GM20000 (cell line): ENCODE measurements at regions not wholly inside any gene's neighbourhood (a gene's known extent, or its start where the extent isn't known, plus 50 kb on each side); places are given as distances from the start of the nearest gene placed in this dataset.

ENCODE experiments used
- DNase-seq: peaks from one replicate; pipeline ENCODE4 v3.0.0; 2012; ENCODE audit warnings: low spot score
- TF ChIP-seq, protein P1 (sequence below): IDR thresholded peaks from 2 replicates; pipeline ENCODE4 v1.5.1; 2012; ENCODE audit warnings: mild to moderate bottlenecking, control low read depth; ENCODE audit errors: extremely low read depth, missing control alignments

GRCh38 chr11:80783561-80783960, 1342.7 kb upstream of the TENM4 start:
- DNase-seq = no peak
- TF ChIP-seq, protein P1, sequence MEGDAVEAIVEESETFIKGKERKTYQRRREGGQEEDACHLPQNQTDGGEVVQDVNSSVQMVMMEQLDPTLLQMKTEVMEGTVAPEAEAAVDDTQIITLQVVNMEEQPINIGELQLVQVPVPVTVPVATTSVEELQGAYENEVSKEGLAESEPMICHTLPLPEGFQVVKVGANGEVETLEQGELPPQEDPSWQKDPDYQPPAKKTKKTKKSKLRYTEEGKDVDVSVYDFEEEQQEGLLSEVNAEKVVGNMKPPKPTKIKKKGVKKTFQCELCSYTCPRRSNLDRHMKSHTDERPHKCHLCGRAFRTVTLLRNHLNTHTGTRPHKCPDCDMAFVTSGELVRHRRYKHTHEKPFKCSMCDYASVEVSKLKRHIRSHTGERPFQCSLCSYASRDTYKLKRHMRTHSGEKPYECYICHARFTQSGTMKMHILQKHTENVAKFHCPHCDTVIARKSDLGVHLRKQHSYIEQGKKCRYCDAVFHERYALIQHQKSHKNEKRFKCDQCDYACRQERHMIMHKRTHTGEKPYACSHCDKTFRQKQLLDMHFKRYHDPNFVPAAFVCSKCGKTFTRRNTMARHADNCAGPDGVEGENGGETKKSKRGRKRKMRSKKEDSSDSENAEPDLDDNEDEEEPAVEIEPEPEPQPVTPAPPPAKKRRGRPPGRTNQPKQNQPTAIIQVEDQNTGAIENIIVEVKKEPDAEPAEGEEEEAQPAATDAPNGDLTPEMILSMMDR = no peak

- DNase-seq = no peak
- TF ChIP-seq, protein P1 = no peak
Measured at GRCh38 chr11:80782135-80782885, 1341.5 kb upstream of the TENM4 start.

DNA sequence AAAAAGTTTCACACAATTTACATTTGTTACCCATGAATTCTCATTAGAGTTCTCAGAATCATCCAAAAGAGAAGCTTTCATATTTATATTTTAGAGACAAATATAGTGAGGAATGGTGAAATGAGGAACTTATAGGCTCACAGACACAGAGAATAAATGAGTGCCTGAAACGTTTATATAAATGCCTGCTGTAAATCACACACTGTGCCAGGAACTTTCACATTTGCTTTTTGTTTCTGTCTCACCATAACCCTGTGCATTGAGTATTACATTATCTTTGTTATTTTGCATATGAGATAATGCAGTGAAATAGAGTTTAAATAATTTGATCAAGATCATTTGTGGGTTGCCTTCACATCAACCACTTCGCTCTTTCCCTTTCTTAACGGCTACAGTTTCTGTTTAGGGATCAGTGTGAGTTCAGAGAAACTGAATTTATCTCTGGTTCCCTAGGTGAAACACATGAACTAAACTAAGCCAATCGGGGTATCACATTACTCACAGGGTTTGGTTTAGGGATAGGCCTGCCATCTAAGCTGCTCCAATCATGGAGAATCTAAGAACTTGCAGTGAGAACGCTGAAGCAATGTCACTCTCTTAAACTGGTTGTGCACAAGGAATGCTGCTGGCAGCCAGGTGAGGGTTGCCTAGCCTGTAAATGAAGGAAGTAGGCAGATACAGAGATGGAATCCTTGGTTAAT, 1339.2 kb upstream of the TENM4 start:
- TF ChIP-seq, protein P1 = no peak
- DNase-seq = no peak

GRCh38 chr11:80778941-80779340, 1338.1 kb upstream of the TENM4 start:
- no peak for DNase-seq
- TF ChIP-seq, protein P1 = no peak

DNA sequence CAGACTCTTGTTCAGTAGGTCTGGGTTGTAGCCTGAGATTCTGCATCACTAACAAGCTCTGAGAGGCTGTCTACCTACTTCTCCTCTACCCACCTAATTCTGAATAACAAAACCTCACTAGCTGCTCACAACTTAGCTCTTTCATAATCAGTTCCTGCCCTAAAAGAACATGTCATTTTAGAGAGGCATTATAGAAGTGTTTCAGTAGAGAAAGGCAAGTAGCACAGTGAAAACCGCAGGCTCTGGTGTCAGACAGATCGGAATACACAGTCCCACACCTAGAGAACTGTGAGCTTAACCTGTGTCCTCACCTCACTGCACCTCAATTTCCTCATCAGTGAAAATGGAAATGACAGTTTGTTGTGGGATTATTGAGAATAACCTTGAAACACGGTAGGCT, 1337.6 kb upstream of the TENM4 start:
- no peak for DNase-seq
- TF ChIP-seq, protein P1 = no peak

DNA sequence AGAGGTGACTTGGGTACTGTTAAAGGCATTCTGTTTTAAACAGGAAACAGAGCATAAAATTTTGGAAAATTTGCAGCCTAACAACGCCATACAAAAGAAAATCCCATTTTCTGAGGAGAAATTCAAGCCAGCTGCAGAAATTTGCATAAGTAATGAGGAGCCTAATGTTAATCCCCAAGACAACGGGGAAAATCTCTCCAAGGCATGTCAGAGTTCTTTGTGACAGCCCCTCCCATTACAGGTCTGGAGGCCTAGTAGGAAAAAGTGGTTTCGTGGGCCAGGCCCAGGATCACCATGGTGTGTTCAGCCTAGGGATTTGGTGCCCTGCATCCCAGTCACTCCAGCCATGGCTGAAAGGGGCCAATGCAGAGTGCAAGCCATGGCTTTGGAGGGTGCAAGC, 1333.1 kb upstream of the TENM4 start:
- TF ChIP-seq, protein P1 = no peak
- no peak for DNase-seq

DNA sequence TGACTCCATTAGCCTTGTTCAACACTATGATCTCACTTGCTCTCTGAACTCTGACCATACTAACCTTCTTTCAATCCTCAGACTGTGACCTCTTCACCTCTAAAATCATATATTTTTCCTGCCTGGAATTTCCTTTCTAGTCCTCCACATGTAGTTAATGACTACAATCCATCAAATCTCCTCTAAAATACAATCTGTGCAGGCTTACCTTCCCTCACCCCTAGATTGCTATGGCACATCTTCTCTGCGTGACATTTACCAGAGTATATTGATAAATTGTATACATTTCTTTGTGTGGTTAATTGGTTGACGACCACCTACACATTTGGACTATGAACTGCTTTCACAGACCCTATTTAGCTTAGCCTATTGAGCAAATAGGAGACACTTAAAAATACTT, 1330.2 kb upstream of the TENM4 start:
- TF ChIP-seq, protein P1 = no peak
- no peak for DNase-seq
